ENCODE measurements at regions not wholly inside any gene's neighbourhood (a gene's known extent, or its start where the extent isn't known, plus 50 kb on each side); places are given as distances from the start of the nearest gene placed in this dataset.
"Not testable (repeated sequence)": the region's sequence is repeated elsewhere in the genome, so short reads cannot be mapped to it uniquely, and the experiment has no call there.

DNA sequence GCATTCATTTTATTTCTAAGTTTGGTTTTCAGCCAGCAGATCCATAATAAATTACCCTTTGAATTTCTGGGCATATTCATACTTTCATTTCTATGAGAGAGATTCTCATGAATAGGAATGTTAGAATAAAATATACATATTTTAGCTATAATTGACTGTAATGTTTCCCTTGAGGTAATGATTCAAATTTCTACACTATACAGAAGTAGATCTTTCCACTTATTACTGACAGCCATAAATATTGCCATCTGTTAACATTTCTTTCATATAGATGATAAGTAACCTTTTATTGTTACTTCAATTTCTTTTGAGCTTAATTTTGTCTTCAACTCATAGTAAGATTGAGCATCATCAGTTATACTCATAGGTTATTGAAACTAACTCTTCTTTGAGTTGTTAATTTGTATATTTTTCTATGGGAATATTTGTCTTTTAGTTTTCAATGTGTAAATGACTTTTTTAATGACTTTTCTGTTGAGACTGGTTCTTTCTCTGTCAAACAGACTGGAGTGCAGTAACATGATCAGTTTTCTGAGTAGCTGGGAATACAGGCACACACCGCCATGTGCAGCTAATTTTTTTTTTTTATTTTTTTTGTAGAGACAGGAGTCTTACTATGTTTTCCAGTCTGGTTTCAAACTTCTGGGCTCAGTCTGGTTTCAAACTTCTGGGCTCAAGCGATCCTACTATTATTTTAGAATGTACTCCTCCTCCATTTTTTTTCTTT, 991.6 kb downstream of the SLC6A15 start:
- no peak for FAIRE-seq
- no peak for TF ChIP-seq POLR2AphosphoS5 (IDR thresholded peaks at IDR 0.05; ENCODE audit: low read depth, low read length)
- TF ChIP-seq TAF1 (IDR thresholded peaks at IDR 0.05; ENCODE audit: borderline replicate concordance, low read depth, low read length), result no peak
- no peak for TF ChIP-seq POLR2A (IDR thresholded peaks at IDR 0.05; ENCODE audit: low read depth, low read length)
- DNase-seq (ENCODE audit: insufficient read length), result no peak

DNA sequence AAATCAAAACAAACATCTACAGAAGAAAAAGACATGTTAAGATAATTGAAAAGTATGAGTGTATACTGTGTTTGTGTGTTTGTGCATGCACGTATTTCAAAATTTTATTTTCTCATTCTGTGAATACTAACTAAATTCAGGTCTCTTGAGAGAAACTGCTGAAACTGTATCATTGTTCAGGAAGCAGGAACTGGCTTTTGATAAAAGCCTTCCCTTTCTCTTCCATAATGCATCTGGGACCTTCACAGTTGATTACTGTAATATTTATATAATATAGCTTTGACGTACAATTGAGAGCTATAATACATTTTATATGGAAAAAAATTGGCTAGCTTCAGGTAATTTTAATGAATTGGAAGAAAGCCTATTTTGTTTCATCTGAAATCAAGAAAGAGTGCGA, 993.5 kb downstream of the SLC6A15 start:
- FAIRE-seq, result no peak
- TF ChIP-seq POLR2AphosphoS5 (IDR thresholded peaks at IDR 0.05; ENCODE audit: low read depth, low read length), result no peak
- no peak for TF ChIP-seq TAF1 (IDR thresholded peaks at IDR 0.05; ENCODE audit: borderline replicate concordance, low read depth, low read length)
- TF ChIP-seq POLR2A (IDR thresholded peaks at IDR 0.05; ENCODE audit: low read depth, low read length), result no peak
- DNase-seq (ENCODE audit: insufficient read length), result no peak

DNA sequence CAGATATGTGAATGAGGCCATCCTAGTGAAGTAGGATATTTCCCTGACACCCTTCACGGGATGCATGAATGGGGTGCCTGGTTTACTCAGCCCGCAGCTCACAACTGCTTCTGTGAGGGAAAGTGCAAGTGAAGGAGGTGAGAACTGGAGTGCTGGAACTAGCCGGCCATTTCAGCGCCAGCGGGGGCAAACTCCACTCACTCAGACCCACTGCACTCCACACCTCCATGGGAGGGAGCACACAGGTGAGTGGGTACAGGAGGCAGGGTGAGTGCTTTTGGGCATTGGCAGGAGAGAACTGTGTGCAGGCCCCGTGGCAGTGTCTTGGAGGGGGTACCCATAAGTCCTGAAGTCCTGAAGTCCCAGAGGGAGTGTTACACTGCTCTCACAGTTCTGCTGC, 1008.4 kb downstream of the SLC6A15 start:
- no peak for TF ChIP-seq TAF1 (IDR thresholded peaks at IDR 0.05; ENCODE audit: borderline replicate concordance, low read depth, low read length)
- TF ChIP-seq POLR2AphosphoS5 (IDR thresholded peaks at IDR 0.05; ENCODE audit: low read depth, low read length), result no peak
- TF ChIP-seq POLR2A (IDR thresholded peaks at IDR 0.05; ENCODE audit: low read depth, low read length), result no peak
- DNase-seq (ENCODE audit: insufficient read length) (no peak), FAIRE-seq (no peak)

DNA sequence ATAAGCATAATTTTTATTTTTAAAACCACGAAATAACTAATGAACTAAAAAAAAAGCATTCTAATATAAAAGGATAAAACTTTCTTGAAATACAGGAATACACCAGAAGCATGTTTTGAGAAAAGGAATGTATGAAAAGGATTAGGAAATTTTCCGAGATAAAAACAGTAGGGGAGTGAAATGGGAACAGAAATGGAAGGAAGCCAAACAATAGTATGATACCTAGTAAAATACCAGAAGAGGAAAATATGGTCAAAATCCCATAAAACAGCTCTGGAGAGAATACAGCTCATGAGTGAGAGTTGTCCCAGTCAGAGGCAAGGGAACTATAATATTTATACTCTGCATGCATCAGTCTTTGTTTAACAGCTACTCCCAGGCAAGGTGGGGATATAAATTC, 1016.2 kb downstream of the SLC6A15 start:
- DNase-seq (ENCODE audit: insufficient read length) (no peak), FAIRE-seq (no peak)
- TF ChIP-seq TAF1 (IDR thresholded peaks at IDR 0.05; ENCODE audit: borderline replicate concordance, low read depth, low read length) (no peak), POLR2AphosphoS5 (IDR thresholded peaks at IDR 0.05; ENCODE audit: low read depth, low read length) (no peak), POLR2A (IDR thresholded peaks at IDR 0.05; ENCODE audit: low read depth, low read length) (no peak)

DNA sequence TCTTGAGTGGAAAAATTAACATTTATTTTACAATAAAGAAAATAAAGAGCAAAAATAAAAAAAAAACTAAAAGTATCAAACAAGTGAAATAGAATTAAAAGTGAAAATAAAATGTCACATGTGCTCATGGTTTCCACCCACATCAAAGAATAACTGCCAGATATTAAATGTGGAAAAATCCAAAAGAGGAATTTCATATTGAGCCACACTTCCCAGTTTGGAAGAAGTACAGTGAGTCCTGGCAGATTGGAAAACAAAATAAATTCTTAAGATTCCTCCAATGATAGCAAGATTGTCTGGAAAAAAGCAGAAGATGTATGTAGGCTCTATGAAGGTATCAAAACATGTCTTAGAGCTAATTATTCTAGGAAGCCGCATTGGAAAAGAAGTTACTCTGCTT, 1019.5 kb downstream of the SLC6A15 start:
- no peak for DNase-seq (ENCODE audit: insufficient read length)
- TF ChIP-seq POLR2AphosphoS5 (IDR thresholded peaks at IDR 0.05; ENCODE audit: low read depth, low read length), result no peak
- no peak for TF ChIP-seq TAF1 (IDR thresholded peaks at IDR 0.05; ENCODE audit: borderline replicate concordance, low read depth, low read length)
- no peak for TF ChIP-seq POLR2A (IDR thresholded peaks at IDR 0.05; ENCODE audit: low read depth, low read length)
- FAIRE-seq, result no peak

DNA sequence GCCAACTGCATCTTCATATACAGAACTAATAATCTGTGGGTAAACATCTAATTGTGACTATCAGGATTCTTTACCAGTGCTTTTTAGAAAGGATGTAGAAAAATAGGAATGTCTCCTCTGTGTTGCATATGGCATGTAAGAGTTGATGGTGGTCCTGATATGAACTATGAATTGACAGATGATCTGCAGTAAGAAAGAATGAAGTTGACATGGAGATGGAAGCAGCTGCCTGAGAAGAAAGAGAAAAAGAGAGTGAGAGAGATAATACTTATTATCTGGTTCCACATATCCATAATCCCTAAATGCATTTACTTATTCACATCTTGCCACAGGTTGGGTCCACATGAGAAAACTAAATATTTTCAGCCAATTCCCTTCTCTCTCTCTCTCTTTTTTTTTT, 1022.9 kb downstream of the SLC6A15 start:
- FAIRE-seq, result no peak
- TF ChIP-seq POLR2AphosphoS5 (IDR thresholded peaks at IDR 0.05; ENCODE audit: low read depth, low read length) (no peak), POLR2A (IDR thresholded peaks at IDR 0.05; ENCODE audit: low read depth, low read length) (no peak), TAF1 (IDR thresholded peaks at IDR 0.05; ENCODE audit: borderline replicate concordance, low read depth, low read length) (no peak)
- DNase-seq (ENCODE audit: insufficient read length), result no peak

DNA sequence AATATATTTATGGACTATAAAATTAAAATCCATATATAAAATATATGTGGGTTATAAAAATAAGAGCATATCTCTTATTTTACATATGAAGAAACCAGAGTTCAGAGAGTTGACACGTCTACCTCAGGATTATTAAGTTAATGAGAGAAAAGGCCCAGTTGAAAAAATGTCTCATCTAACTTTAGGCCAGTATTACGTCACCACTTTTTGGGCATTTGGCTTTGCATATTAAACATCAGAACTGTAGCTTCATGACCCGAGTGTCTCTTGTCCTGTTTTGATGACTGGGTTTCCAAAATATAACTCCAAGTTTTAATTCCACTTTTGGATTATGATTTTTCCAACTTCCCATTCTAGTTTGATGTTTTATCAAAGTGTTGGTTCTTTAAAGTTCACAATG, 1026.1 kb downstream of the SLC6A15 start:
- TF ChIP-seq POLR2A (IDR thresholded peaks at IDR 0.05; ENCODE audit: low read depth, low read length) (no peak), POLR2AphosphoS5 (IDR thresholded peaks at IDR 0.05; ENCODE audit: low read depth, low read length) (no peak), TAF1 (IDR thresholded peaks at IDR 0.05; ENCODE audit: borderline replicate concordance, low read depth, low read length) (no peak)
- no peak for FAIRE-seq

DNA sequence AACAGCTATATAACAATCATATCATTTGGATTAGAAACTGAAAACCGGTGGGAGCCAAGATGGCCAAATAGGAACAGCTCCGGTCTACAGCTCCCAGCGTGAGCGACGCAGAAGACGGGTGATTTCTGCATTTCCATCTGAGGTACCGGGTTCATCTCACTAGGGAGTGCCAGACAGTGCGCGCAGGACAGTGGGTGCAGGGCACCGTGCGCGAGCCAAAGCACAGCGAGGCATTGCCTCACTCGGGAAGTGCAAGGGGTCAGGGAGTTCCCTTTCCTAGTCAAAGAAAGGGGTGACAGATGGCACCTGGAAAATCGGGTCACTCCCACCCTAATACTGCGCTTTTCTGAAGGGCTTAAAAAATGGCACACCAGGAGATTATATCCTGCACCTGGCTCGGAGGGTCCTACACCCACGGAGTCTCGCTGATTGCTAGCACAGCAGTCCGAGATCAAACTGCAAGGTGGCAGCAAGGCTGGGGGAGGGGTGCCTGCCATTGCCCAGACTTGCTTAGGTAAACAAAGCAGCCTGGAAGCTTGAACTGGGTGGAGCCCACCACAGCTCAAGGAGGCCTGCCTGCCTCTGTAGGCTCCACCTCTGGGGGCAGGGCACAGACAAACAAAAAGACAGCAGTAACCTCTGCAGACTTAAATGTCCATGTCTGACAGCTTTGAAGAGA, 1041.5 kb downstream of the SLC6A15 start:
- not testable (repeated sequence) for FAIRE-seq

More for the DNA sequence above, 1026.1 kb downstream of the SLC6A15 start:
- DNase-seq (ENCODE audit: insufficient read length), result no peak

DNA sequence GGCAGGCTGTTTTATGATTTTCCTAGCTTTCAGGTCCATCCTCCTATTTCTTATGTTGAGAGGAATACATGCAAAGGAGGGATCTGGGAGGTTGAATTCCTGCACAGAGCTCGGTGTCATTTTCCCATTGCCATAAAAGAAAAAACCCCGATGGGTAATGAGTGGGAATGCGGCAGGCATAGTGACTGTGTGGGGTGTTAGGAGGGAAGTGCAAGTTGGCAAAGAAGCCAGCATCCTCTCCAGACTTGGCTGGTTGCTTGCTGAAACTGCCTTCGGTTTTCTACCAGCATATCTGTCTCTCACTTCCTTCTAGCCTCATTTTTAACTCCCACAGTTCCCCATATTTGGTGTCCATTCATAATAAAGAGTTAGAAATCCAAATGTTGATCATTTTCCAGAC, 1046.1 kb downstream of the SLC6A15 start:
- no peak for TF ChIP-seq POLR2AphosphoS5 (IDR thresholded peaks at IDR 0.05; ENCODE audit: low read depth, low read length)
- no peak for TF ChIP-seq TAF1 (IDR thresholded peaks at IDR 0.05; ENCODE audit: borderline replicate concordance, low read depth, low read length)
- no peak for TF ChIP-seq POLR2A (IDR thresholded peaks at IDR 0.05; ENCODE audit: low read depth, low read length)
- FAIRE-seq (no peak), DNase-seq (ENCODE audit: insufficient read length) (no peak)

More for the DNA sequence above, 1041.5 kb downstream of the SLC6A15 start:
- DNase-seq (ENCODE audit: insufficient read length), result not testable (repeated sequence)

DNA sequence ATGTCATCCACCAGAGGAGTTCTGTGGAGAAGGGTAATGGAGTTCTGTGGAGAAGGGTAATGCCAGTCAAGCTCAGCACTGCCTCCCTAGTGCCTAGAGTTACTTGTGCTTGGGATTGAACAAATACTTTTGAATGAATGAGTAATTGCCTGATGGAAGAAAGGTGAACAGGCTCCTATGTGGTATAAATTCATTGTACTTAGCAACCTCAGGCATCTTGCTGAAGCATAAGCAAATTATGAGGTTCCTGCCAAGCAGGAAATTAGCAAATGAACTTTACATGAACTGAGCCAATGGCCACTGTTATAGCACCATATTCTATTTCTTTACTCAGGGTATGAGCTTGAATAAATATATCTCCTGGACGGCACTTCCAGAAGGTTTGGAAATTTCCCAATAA, 1047.2 kb downstream of the SLC6A15 start:
- no peak for TF ChIP-seq POLR2AphosphoS5 (IDR thresholded peaks at IDR 0.05; ENCODE audit: low read depth, low read length)
- TF ChIP-seq POLR2A (IDR thresholded peaks at IDR 0.05; ENCODE audit: low read depth, low read length), result no peak
- TF ChIP-seq TAF1 (IDR thresholded peaks at IDR 0.05; ENCODE audit: borderline replicate concordance, low read depth, low read length), result no peak
- DNase-seq (ENCODE audit: insufficient read length) (no peak), FAIRE-seq (no peak)

DNA sequence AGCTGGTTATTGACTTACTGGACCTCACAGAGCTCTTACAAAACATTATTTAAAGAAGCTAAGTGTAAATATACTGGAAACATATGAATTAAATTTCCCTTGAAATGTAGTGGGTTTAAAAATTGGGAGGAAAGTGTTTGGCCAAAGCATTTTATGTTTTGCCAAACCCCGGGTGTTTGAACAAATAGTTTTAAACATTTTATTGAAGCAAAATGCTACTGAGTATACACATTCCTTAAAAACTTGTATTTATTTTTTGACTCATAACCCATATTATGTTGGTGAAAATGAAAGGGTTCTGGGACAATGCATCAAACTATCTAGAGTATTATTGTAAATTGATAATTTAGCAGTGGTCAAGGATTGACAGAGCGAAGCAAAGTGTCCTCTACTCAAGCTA, 1048.5 kb downstream of the SLC6A15 start:
- FAIRE-seq, result no peak
- TF ChIP-seq POLR2AphosphoS5 (IDR thresholded peaks at IDR 0.05; ENCODE audit: low read depth, low read length) (no peak), POLR2A (IDR thresholded peaks at IDR 0.05; ENCODE audit: low read depth, low read length) (no peak), TAF1 (IDR thresholded peaks at IDR 0.05; ENCODE audit: borderline replicate concordance, low read depth, low read length) (no peak)
- no peak for DNase-seq (ENCODE audit: insufficient read length)

DNA sequence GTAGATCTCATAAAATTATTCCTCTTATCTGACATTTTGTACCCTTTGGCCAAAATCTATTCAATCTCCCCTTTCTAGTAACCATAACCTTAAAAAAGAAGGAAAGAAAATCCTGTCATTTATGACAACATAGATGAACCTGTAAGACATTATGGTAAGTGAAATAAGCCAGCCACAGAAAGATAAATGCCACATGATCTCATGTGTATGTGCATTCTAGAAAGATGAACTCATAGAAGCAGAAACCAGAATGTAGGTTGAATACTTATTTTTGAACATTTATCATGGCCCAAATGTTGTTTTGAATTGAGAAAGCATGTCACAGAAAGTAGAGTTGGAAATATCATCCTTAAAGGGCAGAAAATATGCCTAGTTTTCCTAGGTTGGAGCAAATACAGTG, 1053.6 kb downstream of the SLC6A15 start:
- DNase-seq (ENCODE audit: insufficient read length) (no peak), FAIRE-seq (no peak)
- TF ChIP-seq POLR2AphosphoS5 (IDR thresholded peaks at IDR 0.05; ENCODE audit: low read depth, low read length) (no peak), TAF1 (IDR thresholded peaks at IDR 0.05; ENCODE audit: borderline replicate concordance, low read depth, low read length) (no peak), POLR2A (IDR thresholded peaks at IDR 0.05; ENCODE audit: low read depth, low read length) (no peak)
